ENCODE measurements at regions not wholly inside any gene's neighbourhood (a gene's known extent, or its start where the extent isn't known, plus 50 kb on each side); places are given as distances from the start of the nearest gene placed in this dataset.

DNA sequence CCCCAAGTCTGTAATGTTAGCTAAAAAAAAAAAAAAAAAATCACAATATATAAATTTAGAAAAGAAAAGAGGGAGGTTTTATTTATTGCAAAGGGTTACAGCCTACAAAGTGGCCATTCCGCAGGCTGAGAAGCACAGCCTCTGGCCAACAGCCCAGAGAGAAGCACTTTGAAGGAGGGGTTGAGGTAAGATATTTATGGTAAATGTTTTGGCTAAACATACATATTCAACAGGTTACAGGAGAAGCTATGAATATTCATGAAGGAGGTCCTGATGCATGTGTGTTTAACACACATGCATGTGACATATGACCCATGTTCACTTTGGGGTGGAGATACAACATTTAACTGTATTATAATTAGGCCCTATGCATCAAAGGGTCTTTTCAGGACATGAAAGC lies 158.5 kb downstream of the TMEM114 start:
- Mint-ChIP-seq H3K9me3 (ENCODE audit: unreplicated experiment) (peaks cover 7% of the 10 kb centered on the region), H3K27me3 (ENCODE audit: unreplicated experiment) (peaks cover 2% of the 10 kb centered on the region), H3K36me3 (ENCODE audit: unreplicated experiment) (peaks cover 3% of the 10 kb centered on the region), H3K4me3 (ENCODE audit: unreplicated experiment) (no peak overlapping the region), H3K27ac (ENCODE audit: unreplicated experiment) (no peak overlapping the region), H3K4me1 (ENCODE audit: low read depth, unreplicated experiment) (no peaks in the 10 kb centered on the region)
- no peak for DNase-seq
- TF ChIP-seq, protein P1, sequence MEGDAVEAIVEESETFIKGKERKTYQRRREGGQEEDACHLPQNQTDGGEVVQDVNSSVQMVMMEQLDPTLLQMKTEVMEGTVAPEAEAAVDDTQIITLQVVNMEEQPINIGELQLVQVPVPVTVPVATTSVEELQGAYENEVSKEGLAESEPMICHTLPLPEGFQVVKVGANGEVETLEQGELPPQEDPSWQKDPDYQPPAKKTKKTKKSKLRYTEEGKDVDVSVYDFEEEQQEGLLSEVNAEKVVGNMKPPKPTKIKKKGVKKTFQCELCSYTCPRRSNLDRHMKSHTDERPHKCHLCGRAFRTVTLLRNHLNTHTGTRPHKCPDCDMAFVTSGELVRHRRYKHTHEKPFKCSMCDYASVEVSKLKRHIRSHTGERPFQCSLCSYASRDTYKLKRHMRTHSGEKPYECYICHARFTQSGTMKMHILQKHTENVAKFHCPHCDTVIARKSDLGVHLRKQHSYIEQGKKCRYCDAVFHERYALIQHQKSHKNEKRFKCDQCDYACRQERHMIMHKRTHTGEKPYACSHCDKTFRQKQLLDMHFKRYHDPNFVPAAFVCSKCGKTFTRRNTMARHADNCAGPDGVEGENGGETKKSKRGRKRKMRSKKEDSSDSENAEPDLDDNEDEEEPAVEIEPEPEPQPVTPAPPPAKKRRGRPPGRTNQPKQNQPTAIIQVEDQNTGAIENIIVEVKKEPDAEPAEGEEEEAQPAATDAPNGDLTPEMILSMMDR (IDR thresholded peaks at IDR 0.05; ENCODE audit: partially characterized antibody, unreplicated experiment): no peak

DNA sequence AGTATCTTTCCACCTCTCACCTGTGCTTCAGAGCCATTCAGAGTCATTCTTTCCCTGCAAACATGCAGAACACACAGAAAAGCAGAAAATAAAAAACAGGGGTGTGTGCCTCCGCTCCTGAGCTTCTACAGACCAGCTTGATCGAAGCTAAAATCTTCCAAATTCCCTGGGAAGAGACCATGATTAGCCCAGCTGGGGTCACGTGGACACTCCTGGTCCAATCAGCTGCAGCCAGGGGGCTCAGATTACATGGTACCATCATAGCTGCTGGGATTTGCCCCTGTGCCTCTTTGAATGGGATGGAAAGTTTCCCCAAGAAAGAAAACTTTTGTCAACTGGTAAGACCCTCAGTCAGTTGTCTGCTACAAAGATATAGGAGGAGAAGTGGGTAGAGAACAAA lies 159.9 kb downstream of the TMEM114 start:
- Mint-ChIP-seq H3K27ac (ENCODE audit: unreplicated experiment) (no peak overlapping the region), H3K36me3 (ENCODE audit: unreplicated experiment) (peaks cover 8% of the 10 kb centered on the region), H3K9me3 (ENCODE audit: unreplicated experiment) (peaks cover 10% of the 10 kb centered on the region), H3K27me3 (ENCODE audit: unreplicated experiment) (peaks cover 2% of the 10 kb centered on the region), H3K4me1 (ENCODE audit: low read depth, unreplicated experiment) (no peaks in the 10 kb centered on the region), H3K4me3 (ENCODE audit: unreplicated experiment) (no peak overlapping the region)
- no peak for DNase-seq
- TF ChIP-seq, protein P1 (IDR thresholded peaks at IDR 0.05; ENCODE audit: partially characterized antibody, unreplicated experiment): no peak

DNA sequence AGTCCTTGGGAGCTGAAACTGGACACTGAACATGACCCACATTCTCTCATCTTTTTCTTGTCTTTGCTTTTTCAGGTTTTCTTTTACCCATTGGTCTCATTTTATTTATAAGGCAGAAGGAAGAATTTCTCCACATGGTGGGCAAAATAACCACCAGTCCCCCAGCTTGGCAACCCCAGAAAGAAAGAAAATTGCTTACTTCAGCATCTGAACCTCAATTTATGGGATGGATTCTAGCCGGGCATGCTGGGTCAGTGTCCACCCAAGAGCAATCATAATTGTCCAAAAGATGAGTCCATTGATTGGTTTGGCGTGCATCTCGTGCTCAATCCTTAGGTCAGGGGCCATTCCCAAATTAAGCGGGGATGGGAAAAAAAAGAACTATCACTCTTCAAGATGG lies 163.7 kb downstream of the TMEM114 start:
- Mint-ChIP-seq H3K36me3 (ENCODE audit: unreplicated experiment) (peaks cover 4% of the 10 kb centered on the region), H3K4me1 (ENCODE audit: low read depth, unreplicated experiment) (no peaks in the 10 kb centered on the region), H3K27ac (ENCODE audit: unreplicated experiment) (no peak overlapping the region), H3K4me3 (ENCODE audit: unreplicated experiment) (no peak overlapping the region), H3K27me3 (ENCODE audit: unreplicated experiment) (peaks cover 2% of the 10 kb centered on the region), H3K9me3 (ENCODE audit: unreplicated experiment) (peaks cover 6% of the 10 kb centered on the region)
- TF ChIP-seq, protein P1 (IDR thresholded peaks at IDR 0.05; ENCODE audit: partially characterized antibody, unreplicated experiment): no peak
- no peak for DNase-seq

DNA sequence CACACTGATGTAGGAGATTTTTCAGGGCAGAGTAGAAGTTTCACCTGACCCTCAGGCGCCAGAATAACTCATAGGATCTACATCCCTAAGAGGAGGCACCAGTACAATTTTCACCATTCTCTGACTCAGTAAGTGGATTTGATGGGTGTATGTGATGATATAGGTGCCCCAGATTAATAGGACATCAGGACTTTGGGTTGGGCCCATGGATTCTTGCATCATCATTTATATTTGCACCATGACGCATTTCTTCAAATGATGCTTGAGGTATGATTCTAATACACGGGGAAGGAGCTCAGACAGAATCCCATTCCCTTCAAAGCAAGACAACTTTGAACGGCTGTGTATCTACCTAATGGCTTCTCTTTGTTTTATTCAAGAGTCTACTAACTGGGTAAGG lies 173.2 kb downstream of the TMEM114 start:
- no peak overlapping the region for H3K27ac Mint-ChIP-seq (ENCODE audit: unreplicated experiment)
- H3K4me1 Mint-ChIP-seq (ENCODE audit: low read depth, unreplicated experiment): peaks cover 4% of the 10 kb centered on the region
- H3K9me3 Mint-ChIP-seq (ENCODE audit: unreplicated experiment): peaks cover 1% of the 10 kb centered on the region
- TF ChIP-seq, protein P1 (IDR thresholded peaks at IDR 0.05; ENCODE audit: partially characterized antibody, unreplicated experiment): no peak
- peaks cover 5% of the 10 kb centered on the region for H3K27me3 Mint-ChIP-seq (ENCODE audit: unreplicated experiment)
- no peak overlapping the region for H3K4me3 Mint-ChIP-seq (ENCODE audit: unreplicated experiment)
- H3K36me3 Mint-ChIP-seq (ENCODE audit: unreplicated experiment): peaks cover under 1% of the 10 kb centered on the region
- DNase-seq: no peak

DNA sequence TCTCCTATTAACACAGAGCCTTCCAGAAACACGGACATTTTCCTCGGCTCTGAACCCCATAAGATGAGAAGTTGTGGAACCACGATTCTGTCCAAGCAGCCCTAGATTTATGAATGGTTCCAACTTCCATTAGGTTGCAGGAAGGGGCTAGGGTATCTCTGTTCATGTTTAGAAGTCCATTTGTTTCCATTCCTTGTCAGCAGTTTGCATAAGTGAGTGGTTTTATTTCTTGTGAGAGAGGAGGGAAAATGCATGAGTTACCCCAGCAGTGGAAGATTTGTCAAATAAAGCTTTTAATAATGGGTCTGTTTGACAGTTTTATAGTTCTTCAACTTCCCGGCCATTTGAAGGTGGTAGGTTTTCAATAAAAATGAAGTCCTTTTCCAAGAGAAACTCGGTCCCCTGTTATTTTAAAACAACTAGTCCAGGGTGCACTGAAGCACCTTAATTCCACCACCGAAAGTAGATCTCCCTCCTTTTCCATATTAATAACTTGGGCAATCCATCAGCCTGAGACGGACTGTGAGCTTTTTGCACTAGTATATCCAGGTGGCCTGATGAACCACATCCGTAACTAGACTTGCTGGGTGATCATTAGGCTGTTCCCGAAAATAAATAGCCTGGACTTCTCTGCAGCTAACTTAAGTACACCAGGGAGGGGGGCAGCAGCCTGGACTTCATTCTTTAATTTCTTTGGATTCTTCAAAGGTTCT lies 181.3 kb downstream of the TMEM114 start:
- no peak for DNase-seq
- H3K9me3 Mint-ChIP-seq (ENCODE audit: unreplicated experiment): peaks cover 4% of the 10 kb centered on the region
- H3K27me3 Mint-ChIP-seq (ENCODE audit: unreplicated experiment): peaks cover 1% of the 10 kb centered on the region
- no peak overlapping the region for H3K27ac Mint-ChIP-seq (ENCODE audit: unreplicated experiment)
- no peak overlapping the region for H3K4me3 Mint-ChIP-seq (ENCODE audit: unreplicated experiment)
- TF ChIP-seq, protein P1 (IDR thresholded peaks at IDR 0.05; ENCODE audit: partially characterized antibody, unreplicated experiment): no peak
- peaks cover 5% of the 10 kb centered on the region for H3K36me3 Mint-ChIP-seq (ENCODE audit: unreplicated experiment)
- no peaks in the 10 kb centered on the region for H3K4me1 Mint-ChIP-seq (ENCODE audit: low read depth, unreplicated experiment)

Data from glutamatergic neuron (in vitro differentiated cells).